Fibroblast of skin of scalp (primary cell): ENCODE measurements at regions not wholly inside any gene's neighbourhood (a gene's known extent, or its start where the extent isn't known, plus 50 kb on each side); places are given as distances from the start of the nearest gene placed in this dataset.

ENCODE experiments used
- DNase-seq: peaks from one replicate; pipeline ENCODE4 v3.0.0-alpha.2; 2013

DNA sequence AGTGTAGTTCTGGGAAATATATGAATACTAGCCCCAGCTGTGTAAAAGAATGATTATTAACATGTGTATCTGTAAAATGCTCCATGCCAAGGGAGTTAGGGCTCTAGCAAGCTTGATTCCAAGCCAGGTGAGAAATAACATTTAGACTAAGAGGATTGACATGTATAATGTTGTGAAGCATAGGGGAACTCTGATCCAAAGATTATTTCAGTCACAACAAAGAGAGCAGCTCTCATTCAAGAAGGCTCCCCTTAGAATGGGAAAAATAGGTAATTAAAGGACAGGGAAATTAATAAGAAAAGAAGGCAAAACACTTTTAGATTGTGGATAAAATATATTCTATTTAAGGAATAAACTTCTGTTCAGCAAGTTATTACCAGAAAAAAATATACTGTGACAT is 347.3 kb upstream of the CDH7 start:
- DNase-seq = no peak

- DNase-seq = no peak
Measured at GRCh38 chr18:65399091-65399490, 351.7 kb upstream of the CDH7 start.

GRCh38 chr18:65398347-65399075 is 352.3 kb upstream of the CDH7 start:
- DNase-seq = no peak

DNA sequence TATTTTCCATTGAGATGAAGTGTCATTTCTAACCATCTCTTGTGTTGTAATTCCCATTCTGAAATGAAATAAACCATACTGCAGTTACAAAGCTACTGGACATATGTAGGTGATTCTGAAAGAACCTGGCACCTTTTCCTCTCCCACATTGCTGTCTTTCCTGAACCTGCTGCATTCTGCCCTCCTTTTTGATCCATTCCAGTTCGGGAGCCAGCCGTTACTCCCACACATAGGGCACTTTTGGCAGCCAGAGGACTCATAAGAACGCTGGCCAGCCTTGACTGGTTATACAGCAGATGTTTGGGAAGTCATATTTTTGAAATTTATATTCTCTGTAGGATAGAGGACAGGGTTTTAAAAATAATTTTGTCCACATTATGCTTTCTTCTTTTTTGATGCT is 369.8 kb upstream of the CDH7 start:
- DNase-seq = no peak

DNA sequence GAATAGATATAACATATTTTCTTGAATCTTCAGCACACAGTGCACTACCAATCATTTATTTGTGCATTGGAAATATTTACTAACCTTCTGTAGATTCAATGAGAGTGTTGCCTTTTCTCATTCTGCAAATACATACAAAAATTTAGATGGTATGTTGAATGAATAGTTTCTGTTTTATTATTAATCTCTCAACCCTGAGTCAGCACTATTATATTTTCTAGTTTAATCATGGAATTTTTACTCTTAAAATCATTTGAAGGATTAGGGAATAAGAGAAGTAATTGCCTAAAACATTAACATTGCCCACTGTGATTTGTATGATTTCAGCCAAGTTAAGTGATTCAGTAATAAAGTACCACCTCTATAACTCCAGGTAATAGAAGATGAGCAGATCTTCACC is 370.2 kb upstream of the CDH7 start:
- DNase-seq = no peak

- no peak for DNase-seq
Measured at GRCh38 chr18:65372904-65373303, 377.9 kb upstream of the CDH7 start.

DNA sequence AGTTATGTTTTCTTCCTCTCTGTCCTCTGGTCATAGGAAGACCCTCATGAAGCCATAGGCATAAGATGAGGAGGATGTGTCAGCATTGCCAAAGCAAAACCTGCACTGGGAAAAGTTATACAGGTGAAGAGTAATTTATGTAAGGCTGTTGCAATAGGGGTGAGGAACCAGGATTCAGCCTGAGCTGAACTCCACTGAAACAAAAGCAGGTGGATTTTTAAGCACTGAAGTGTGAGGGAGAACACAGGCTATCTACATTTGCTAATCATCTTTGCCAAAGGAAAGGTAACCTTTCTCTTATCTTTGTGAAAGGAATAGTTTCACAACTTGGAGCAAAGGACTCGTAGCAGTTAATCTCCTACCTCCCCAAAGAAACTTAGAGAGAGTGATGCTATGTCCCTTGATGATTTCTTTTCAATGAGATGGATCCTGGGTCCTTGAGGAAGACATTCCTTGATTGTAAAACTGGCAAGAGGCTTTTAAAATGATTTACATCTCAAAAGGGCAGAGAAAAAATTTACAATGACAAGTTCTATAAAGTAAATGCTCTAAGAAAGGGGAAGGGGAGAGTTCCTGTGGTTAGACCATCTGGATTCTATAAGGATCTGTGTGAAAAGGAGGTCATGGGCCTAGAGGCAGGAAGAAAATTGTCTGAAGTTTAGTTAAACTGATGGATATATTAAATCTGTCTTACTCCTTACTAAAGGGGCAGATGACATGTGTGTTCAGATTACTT is 385.4 kb upstream of the CDH7 start:
- no peak for DNase-seq

DNA sequence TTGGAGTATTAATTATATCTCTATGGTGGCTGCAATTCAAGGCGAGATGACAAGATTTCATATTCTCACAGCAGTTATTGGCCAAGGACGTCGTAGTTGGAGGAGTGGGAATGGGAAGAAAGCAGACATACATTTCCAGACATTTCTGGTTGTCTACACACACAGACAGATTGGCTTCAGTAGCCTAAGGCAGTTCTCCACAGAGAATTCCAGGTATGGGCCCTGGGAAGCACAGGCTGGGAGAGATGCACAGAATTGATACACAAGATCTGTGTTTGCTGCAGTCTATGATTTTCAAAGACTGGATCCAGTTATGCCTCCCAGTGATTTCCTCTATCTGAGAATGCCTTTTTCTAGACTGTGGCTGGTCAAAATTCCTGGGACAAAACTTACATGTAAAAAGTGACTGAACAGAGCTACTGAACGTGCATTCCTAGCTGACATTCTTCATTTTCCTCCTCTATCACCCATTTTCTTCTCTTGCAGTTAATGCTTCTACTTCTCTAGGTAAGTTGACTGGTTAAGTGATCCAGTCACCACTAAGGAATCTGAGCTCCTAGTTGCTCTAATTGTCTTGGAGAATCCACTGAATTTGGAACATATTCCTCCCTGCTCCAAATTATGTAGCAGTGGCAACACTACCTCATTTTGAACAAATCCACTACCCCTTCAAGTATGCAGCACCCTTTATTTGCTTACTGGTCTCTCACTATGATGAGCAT is 386.7 kb upstream of the CDH7 start:
- no peak for DNase-seq

DNA sequence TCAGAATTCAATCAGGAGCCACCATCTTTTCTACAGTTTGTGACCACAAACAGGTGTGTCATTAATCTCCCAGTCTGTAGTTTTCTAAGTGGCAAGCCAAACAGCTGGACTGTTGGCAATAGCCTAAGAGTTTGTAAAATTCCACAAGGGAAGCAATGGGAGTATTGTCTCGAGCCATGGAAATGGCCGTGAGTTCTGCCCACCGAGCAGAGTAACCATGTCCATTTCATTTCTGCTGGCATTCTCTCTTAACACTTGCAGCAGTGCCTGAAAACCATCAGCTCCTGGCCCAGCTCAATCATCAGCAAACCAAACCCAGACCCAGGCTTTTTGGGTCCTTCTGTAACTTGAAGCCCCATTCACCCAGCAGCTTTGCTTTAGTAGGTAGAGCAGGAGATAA is 387.8 kb upstream of the CDH7 start:
- DNase-seq = no peak

- no peak for DNase-seq
Measured at GRCh38 chr18:65359479-65359878, 391.3 kb upstream of the CDH7 start.

- no peak for DNase-seq
Measured at GRCh38 chr18:65358306-65358705, 392.5 kb upstream of the CDH7 start.

DNA sequence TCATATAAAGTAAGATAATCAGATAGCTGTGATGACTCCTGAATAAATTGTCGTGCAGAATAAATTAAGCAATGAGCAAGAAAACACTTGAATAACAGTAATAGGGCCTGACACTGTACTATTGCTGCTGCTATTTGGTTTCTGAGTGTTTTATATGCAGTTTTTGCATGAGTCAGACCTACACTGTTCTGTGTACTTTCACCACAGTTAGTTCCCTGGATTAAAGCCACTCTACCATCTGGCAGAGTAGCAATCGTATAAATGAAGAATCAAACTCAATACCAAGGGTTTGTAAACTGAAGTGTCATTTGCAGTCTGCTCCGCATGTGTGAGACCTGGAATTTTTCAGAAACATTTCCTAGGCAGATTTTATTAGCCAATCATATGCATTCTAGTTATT is 398.6 kb upstream of the CDH7 start:
- DNase-seq = no peak

- DNase-seq = no peak
Measured at GRCh38 chr18:65349635-65350034, 401.2 kb upstream of the CDH7 start.

- DNase-seq = no peak
Measured at GRCh38 chr18:65347446-65347845, 403.4 kb upstream of the CDH7 start.

DNA sequence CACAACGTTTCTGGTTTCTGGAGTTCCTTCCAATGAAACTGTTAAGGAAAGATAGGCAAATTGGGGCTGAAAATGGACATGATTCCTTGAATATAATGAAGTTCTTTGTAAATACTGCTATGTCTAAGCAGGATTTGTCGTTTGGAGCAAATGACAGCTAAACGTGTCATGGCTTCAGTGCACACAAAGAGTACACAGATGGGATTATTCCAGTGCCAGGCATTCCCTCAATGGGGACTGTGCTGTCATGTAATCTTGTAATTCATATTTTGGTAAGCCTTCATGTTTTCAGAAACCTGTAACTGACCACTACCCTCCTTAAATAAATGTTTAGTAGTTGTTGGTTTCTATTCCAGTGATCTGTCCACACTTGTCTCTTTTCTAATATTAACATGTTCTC is 404.7 kb upstream of the CDH7 start:
- DNase-seq = no peak

DNA sequence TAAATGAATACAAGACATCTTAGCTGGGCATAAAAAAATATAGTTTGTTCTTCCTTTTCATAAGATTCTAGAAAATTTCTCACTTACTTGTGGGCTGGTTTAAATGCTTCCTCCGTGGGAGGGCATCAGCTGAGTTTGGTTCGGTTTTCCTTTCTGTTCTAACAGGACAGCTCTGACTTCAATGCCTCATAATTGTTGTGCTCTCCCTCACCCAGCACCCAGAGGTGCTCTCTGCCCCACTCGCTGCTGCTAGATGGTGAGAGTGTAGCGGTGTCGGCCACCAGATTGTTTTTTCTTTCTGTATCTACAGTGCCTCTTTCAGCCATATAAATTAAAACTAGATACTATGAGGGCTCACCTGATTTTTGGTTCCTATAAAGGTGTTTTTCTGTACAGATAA is 407.2 kb upstream of the CDH7 start:
- no peak for DNase-seq

- no peak for DNase-seq
Measured at GRCh38 chr18:65336411-65336810, 414.4 kb upstream of the CDH7 start.

GRCh38 chr18:65329010-65329409 is 421.8 kb upstream of the CDH7 start:
- DNase-seq = no peak

DNA sequence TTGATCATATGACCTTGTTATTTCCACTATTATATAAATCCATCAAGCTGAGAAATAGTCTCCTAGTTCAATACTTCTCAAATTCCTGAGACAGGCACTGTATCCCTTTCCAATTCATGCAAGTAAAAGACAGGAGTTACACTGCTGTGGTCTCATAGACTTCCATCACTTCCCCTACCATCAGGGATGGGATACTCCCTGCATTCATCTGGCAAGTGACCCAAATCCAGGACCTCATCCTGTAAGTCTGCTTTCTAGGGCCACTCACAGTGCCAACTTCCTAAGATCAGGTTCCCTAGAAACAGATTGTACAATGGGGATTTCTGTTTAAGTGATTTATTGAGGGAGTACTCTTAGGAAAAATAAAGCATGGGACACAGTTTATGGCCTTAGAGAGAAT is 424.0 kb upstream of the CDH7 start:
- no peak for DNase-seq

GRCh38 chr18:65322895-65323294 is 427.9 kb upstream of the CDH7 start:
- DNase-seq = no peak

DNA sequence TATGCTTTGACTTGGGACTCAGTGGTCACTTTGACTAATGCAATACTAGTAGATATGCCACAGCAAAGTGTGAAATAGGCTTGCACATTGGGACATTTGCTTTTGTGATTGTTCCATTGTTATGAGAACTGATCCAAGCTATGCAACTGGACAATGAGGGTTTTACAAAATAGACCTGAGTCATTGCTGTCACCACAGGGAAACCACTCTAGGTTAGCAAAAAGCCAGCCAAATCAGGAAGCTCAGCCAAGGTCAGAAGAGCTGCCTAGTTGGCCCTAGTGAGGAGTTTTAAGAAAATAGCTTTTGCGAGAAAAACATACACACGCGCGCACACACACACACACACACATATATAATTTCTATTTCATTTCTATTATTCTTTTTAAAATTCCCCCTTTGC is 452.4 kb upstream of the CDH7 start:
- no peak for DNase-seq

GRCh38 chr18:65288908-65289307 is 461.9 kb upstream of the CDH7 start:
- no peak for DNase-seq

- no peak for DNase-seq
Measured at GRCh38 chr18:65287652-65288051, 463.2 kb upstream of the CDH7 start.

GRCh38 chr18:65282096-65282495 is 468.7 kb upstream of the CDH7 start:
- DNase-seq = no peak
